ENCODE measurements at regions not wholly inside any gene's neighbourhood (a gene's known extent, or its start where the extent isn't known, plus 50 kb on each side); places are given as distances from the start of the nearest gene placed in this dataset.

- TF ChIP-seq XRCC5 (IDR thresholded peaks at IDR 0.05; ENCODE audit: low read depth, low read length) (no peak), SMARCC2 (IDR thresholded peaks at IDR 0.05; ENCODE audit: low read depth) (no peak), THRB (CRISPR knock-in tag; conservative IDR thresholded peaks at IDR 0.05) (no peak), ZNF232 (CRISPR knock-in tag; IDR thresholded peaks at IDR 0.05) (no peak), FOXO4 (CRISPR knock-in tag; IDR thresholded peaks at IDR 0.05) (no peak), TEAD4 (IDR thresholded peaks at IDR 0.05; ENCODE audit: low read length) (no peak), TEAD4 (CRISPR knock-in tag; IDR thresholded peaks at IDR 0.05; ENCODE audit: borderline replicate concordance) (no peak), CTCF (IDR thresholded peaks at IDR 0.05 in 2 of 3, conservative IDR thresholded peaks at IDR 0.05 in 1 of 3; ENCODE audit: insufficient read depth in 2 of 3, low read depth in 1 of 3, low read length in 3 of 3) (no peak), CBX5 (IDR thresholded peaks at IDR 0.05; ENCODE audit: borderline replicate concordance, low read depth) (no peak), RFX7 (CRISPR knock-in tag; IDR thresholded peaks at IDR 0.05) (no peak), ELK1 (CRISPR knock-in tag; IDR thresholded peaks at IDR 0.05) (no peak)
Measured at GRCh38 chr2:155381436-155381835, 682.9 kb downstream of the KCNJ3 start.

Data from K562 (cell line).